ENCODE measurements at regions not wholly inside any gene's neighbourhood (a gene's known extent, or its start where the extent isn't known, plus 50 kb on each side); places are given as distances from the start of the nearest gene placed in this dataset.

- FAIRE-seq (no peak), DNase-seq (ENCODE audit: low read depth) (peak; percentile 1)
- no peak for TF ChIP-seq CTCF (IDR thresholded peaks at IDR 0.05; ENCODE audit: insufficient read depth, low read length, severe bottlenecking)
- no peak overlapping the region for H3K4me3 ChIP-seq (ENCODE audit: low read depth, low read length)
- H3K36me3 ChIP-seq (ENCODE audit: control insufficient read depth, insufficient read depth, low read length): no peaks in the 10 kb centered on the region
- H3K27me3 ChIP-seq (ENCODE audit: control insufficient read depth, insufficient read depth, low read length): no peaks in the 10 kb centered on the region
Observed at GRCh38 chr20:60540591-60540990, 582.4 kb downstream of the CDH26 start.

GRCh38 chr20:60541991-60542390 lies 583.8 kb downstream of the CDH26 start:
- no peak for DNase-seq (ENCODE audit: low read depth)
- H3K27me3 ChIP-seq (ENCODE audit: control insufficient read depth, insufficient read depth, low read length): no peaks in the 10 kb centered on the region
- TF ChIP-seq CTCF (IDR thresholded peaks at IDR 0.05; ENCODE audit: insufficient read depth, low read length, severe bottlenecking): no peak
- no peak for FAIRE-seq
- no peak overlapping the region for H3K4me3 ChIP-seq (ENCODE audit: low read depth, low read length)
- no peaks in the 10 kb centered on the region for H3K36me3 ChIP-seq (ENCODE audit: control insufficient read depth, insufficient read depth, low read length)

GRCh38 chr20:60543598-60543997 lies 585.4 kb downstream of the CDH26 start:
- TF ChIP-seq CTCF (IDR thresholded peaks at IDR 0.05; ENCODE audit: insufficient read depth, low read length, severe bottlenecking): no peak
- H3K36me3 ChIP-seq (ENCODE audit: control insufficient read depth, insufficient read depth, low read length): no peaks in the 10 kb centered on the region
- FAIRE-seq: no peak
- no peaks in the 10 kb centered on the region for H3K27me3 ChIP-seq (ENCODE audit: control insufficient read depth, insufficient read depth, low read length)
- DNase-seq (ENCODE audit: low read depth): no peak
- no peak overlapping the region for H3K4me3 ChIP-seq (ENCODE audit: low read depth, low read length)

GRCh38 chr20:60553095-60553494 lies 594.9 kb downstream of the CDH26 start:
- Histone ChIP-seq H3K27me3 (ENCODE audit: control insufficient read depth, insufficient read depth, low read length) (no peaks in the 10 kb centered on the region), H3K4me3 (ENCODE audit: low read depth, low read length) (no peak overlapping the region), H3K36me3 (ENCODE audit: control insufficient read depth, insufficient read depth, low read length) (no peaks in the 10 kb centered on the region)
- DNase-seq (ENCODE audit: low read depth) (peak; percentile 1), FAIRE-seq (no peak)
- no peak for TF ChIP-seq CTCF (IDR thresholded peaks at IDR 0.05; ENCODE audit: insufficient read depth, low read length, severe bottlenecking)

- FAIRE-seq: no peak
- H3K4me3 ChIP-seq (ENCODE audit: low read depth, low read length): no peak overlapping the region
- H3K36me3 ChIP-seq (ENCODE audit: control insufficient read depth, insufficient read depth, low read length): no peaks in the 10 kb centered on the region
- no peaks in the 10 kb centered on the region for H3K27me3 ChIP-seq (ENCODE audit: control insufficient read depth, insufficient read depth, low read length)
- no peak for TF ChIP-seq CTCF (IDR thresholded peaks at IDR 0.05; ENCODE audit: insufficient read depth, low read length, severe bottlenecking)
- no peak for DNase-seq (ENCODE audit: low read depth)
Observed at GRCh38 chr20:60558486-60558885, 600.3 kb downstream of the CDH26 start.

- DNase-seq (ENCODE audit: low read depth) (no peak), FAIRE-seq (no peak)
- Histone ChIP-seq H3K27me3 (ENCODE audit: control insufficient read depth, insufficient read depth, low read length) (no peaks in the 10 kb centered on the region), H3K36me3 (ENCODE audit: control insufficient read depth, insufficient read depth, low read length) (no peaks in the 10 kb centered on the region), H3K4me3 (ENCODE audit: low read depth, low read length) (no peak overlapping the region)
- TF ChIP-seq CTCF (IDR thresholded peaks at IDR 0.05; ENCODE audit: insufficient read depth, low read length, severe bottlenecking): no peak
Observed at GRCh38 chr20:60559462-60559861, 601.2 kb downstream of the CDH26 start.
